ENCODE measurements at regions not wholly inside any gene's neighbourhood (a gene's known extent, or its start where the extent isn't known, plus 50 kb on each side); places are given as distances from the start of the nearest gene placed in this dataset.
A peak's percentile ranks its signal among the peaks of the same experiment; 100 is the strongest.
"Not testable (repeated sequence)": the region's sequence is repeated elsewhere in the genome, so short reads cannot be mapped to it uniquely, and the experiment has no call there.

GRCh38 chr4:124939908-124940307 lies 227.4 kb upstream of the ANKRD50 start:
- DNase-seq = no peak

GRCh38 chr4:124938836-124939235 lies 226.3 kb upstream of the ANKRD50 start:
- DNase-seq = no peak

GRCh38 chr4:124937993-124938392 lies 225.5 kb upstream of the ANKRD50 start:
- no peak for DNase-seq

- DNase-seq = no peak
Measured at GRCh38 chr4:124936427-124936826, 223.9 kb upstream of the ANKRD50 start.

- no peak for DNase-seq
Measured at GRCh38 chr4:124934916-124935315, 222.4 kb upstream of the ANKRD50 start.

- no peak for DNase-seq
Measured at GRCh38 chr4:124933521-124933920, 221.0 kb upstream of the ANKRD50 start.

- no peak for DNase-seq
Measured at GRCh38 chr4:124932447-124932846, 219.9 kb upstream of the ANKRD50 start.

GRCh38 chr4:124931050-124931449 lies 218.5 kb upstream of the ANKRD50 start:
- DNase-seq = no peak

GRCh38 chr4:124922748-124923147 lies 210.2 kb upstream of the ANKRD50 start:
- DNase-seq = not testable (repeated sequence)

- no peak for DNase-seq
Measured at GRCh38 chr4:124918559-124919122, 206.1 kb upstream of the ANKRD50 start.

- no peak for DNase-seq
Measured at GRCh38 chr4:124915073-124915472, 202.5 kb upstream of the ANKRD50 start.

- no peak for DNase-seq
Measured at GRCh38 chr4:124913237-124913636, 200.7 kb upstream of the ANKRD50 start.

GRCh38 chr4:124910327-124910726 lies 197.8 kb upstream of the ANKRD50 start:
- DNase-seq = no peak

- DNase-seq = no peak
Measured at GRCh38 chr4:124907881-124908280, 195.3 kb upstream of the ANKRD50 start.

GRCh38 chr4:124905441-124905840 lies 192.9 kb upstream of the ANKRD50 start:
- no peak for DNase-seq

- no peak for DNase-seq
Measured at GRCh38 chr4:124904723-124905388, 192.3 kb upstream of the ANKRD50 start.

GRCh38 chr4:124903995-124904722 lies 191.6 kb upstream of the ANKRD50 start:
- peak; percentile 1 for DNase-seq

- DNase-seq = no peak
Measured at GRCh38 chr4:124902001-124902515, 189.5 kb upstream of the ANKRD50 start.

GRCh38 chr4:124899997-124900396 lies 187.5 kb upstream of the ANKRD50 start:
- DNase-seq = no peak

- no peak for DNase-seq
Measured at GRCh38 chr4:124890522-124890921, 178.0 kb upstream of the ANKRD50 start.

GRCh38 chr4:124887739-124888138 lies 175.2 kb upstream of the ANKRD50 start:
- no peak for DNase-seq

- no peak for DNase-seq
Measured at GRCh38 chr4:124884316-124884715, 171.8 kb upstream of the ANKRD50 start.

- DNase-seq = no peak
Measured at GRCh38 chr4:124883632-124884031, 171.1 kb upstream of the ANKRD50 start.

- DNase-seq = no peak
Measured at GRCh38 chr4:124879195-124879594, 166.7 kb upstream of the ANKRD50 start.

All from T1000 (cell line).